Progenitor cell of endocrine pancreas (in vitro differentiated cells): ENCODE measurements at regions not wholly inside any gene's neighbourhood (a gene's known extent, or its start where the extent isn't known, plus 50 kb on each side); places are given as distances from the start of the nearest gene placed in this dataset.
A peak's percentile ranks its signal among the peaks of the same experiment; 100 is the strongest.

Experiments
- DNase-seq: peaks from one replicate; pipeline ENCODE4 v3.0.0; 2021; ENCODE audit warnings: low spot score; ENCODE audit not compliant: unreplicated experiment
- H3K27ac Mint-ChIP-seq: 2 replicates; pipeline ENCODE4 v1.8.0; 2021; ENCODE audit warnings: mild to moderate bottlenecking, moderate library complexity, mixed read lengths
- H3K27me3 Mint-ChIP-seq: 2 replicates; pipeline ENCODE4 v1.8.0; 2021; ENCODE audit warnings: mixed read lengths
- H3K36me3 Mint-ChIP-seq: 2 replicates; pipeline ENCODE4 v1.8.0; 2022; ENCODE audit warnings: mixed read lengths; ENCODE audit not compliant: insufficient read depth
- H3K4me1 Mint-ChIP-seq: 2 replicates; pipeline ENCODE4 v1.8.0; 2021; ENCODE audit warnings: low read depth, mixed read lengths
- H3K4me3 Mint-ChIP-seq: 2 replicates; pipeline ENCODE4 v1.8.0; 2021; ENCODE audit warnings: low read depth, mild to moderate bottlenecking, moderate library complexity, mixed read lengths
- H3K9me3 Mint-ChIP-seq: 2 replicates; pipeline ENCODE4 v1.8.0; 2021; ENCODE audit warnings: low read depth, mixed read lengths
- TF ChIP-seq, protein P1 (sequence below): fragments of 200-600 bp; sonication (generic); IDR thresholded peaks from one replicate; pipeline ENCODE4 v1.5.0; 2021; ENCODE audit warnings: antibody characterized with exemption, mild to moderate bottlenecking; ENCODE audit not compliant: unreplicated experiment

DNA sequence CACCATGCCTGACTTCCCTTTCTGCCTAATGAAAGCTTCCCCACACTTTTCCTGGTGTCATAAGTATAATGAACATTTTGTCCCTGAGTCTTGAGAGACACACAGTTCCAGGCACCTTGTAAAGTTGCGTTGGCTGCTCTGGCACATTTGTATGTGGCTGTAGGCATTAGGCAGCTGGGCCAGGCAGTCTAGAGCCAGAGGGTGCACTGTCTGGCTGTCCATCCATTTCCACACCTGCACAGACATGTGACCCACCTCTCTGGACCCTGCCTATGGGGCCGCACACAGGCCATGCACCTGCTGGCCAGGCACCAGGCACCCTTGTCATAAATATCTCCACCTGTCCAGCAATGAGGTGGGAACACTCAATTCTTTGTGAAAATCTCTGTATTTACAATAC, 54.7 kb upstream of the ANTXRL start:
- no peaks in the 10 kb centered on the region for H3K9me3 Mint-ChIP-seq
- no peak overlapping the region for H3K27ac Mint-ChIP-seq
- TF ChIP-seq, protein P1, sequence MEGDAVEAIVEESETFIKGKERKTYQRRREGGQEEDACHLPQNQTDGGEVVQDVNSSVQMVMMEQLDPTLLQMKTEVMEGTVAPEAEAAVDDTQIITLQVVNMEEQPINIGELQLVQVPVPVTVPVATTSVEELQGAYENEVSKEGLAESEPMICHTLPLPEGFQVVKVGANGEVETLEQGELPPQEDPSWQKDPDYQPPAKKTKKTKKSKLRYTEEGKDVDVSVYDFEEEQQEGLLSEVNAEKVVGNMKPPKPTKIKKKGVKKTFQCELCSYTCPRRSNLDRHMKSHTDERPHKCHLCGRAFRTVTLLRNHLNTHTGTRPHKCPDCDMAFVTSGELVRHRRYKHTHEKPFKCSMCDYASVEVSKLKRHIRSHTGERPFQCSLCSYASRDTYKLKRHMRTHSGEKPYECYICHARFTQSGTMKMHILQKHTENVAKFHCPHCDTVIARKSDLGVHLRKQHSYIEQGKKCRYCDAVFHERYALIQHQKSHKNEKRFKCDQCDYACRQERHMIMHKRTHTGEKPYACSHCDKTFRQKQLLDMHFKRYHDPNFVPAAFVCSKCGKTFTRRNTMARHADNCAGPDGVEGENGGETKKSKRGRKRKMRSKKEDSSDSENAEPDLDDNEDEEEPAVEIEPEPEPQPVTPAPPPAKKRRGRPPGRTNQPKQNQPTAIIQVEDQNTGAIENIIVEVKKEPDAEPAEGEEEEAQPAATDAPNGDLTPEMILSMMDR: no peak
- no peaks in the 10 kb centered on the region for H3K4me1 Mint-ChIP-seq
- peaks cover 15% of the 10 kb centered on the region for H3K27me3 Mint-ChIP-seq
- no peak overlapping the region for H3K4me3 Mint-ChIP-seq
- no peak for DNase-seq
- no peaks in the 10 kb centered on the region for H3K36me3 Mint-ChIP-seq

DNA sequence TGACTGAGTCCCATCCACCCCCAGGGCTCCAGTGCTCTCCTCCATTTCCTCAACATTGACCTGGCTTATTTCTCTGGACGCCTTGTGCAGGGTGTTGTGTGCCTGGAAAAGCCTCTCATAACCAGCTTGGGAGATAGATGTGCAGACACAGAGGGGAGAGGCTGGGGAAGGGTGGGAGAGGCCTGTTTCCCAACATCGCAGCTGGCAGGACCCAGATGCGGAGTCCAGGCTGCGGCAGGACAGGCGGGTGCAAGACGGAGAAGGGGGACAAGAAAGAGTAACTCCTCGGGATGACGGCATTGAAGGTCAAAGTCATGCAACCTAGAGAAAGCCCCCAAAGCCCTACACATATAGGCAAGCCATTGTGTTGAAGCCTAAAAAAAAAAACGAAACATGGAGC, 54.1 kb upstream of the ANTXRL start:
- TF ChIP-seq, protein P1: no peak
- no peak overlapping the region for H3K27ac Mint-ChIP-seq
- no peak for DNase-seq
- no peaks in the 10 kb centered on the region for H3K9me3 Mint-ChIP-seq
- no peaks in the 10 kb centered on the region for H3K36me3 Mint-ChIP-seq
- H3K4me1 Mint-ChIP-seq: no peaks in the 10 kb centered on the region
- H3K4me3 Mint-ChIP-seq: no peak overlapping the region
- H3K27me3 Mint-ChIP-seq: peaks cover 21% of the 10 kb centered on the region

DNA sequence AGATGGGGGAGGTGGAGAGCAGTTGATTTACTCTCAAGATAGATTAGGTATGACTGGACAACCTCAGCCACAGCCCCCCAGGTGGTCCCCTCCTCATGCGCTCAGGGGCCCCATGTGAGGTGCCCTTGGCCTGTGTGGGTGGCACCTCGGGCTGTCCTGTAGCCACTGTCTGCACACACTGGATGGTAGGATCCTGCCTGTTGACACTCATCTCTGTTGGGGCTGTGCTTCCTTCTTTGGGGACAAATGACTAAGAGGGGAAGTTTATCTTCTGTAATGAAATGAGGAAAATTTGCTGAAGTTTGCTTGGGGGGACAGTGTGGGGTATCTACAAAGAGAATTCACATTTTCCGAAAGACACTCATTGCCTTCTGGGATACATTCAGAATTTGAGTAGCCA, 53.6 kb upstream of the ANTXRL start:
- peak; percentile 6 for DNase-seq
- H3K4me3 Mint-ChIP-seq: no peak overlapping the region
- H3K4me1 Mint-ChIP-seq: no peaks in the 10 kb centered on the region
- H3K27me3 Mint-ChIP-seq: peaks cover 21% of the 10 kb centered on the region
- H3K27ac Mint-ChIP-seq: no peak overlapping the region
- no peaks in the 10 kb centered on the region for H3K36me3 Mint-ChIP-seq
- TF ChIP-seq, protein P1: no peak
- H3K9me3 Mint-ChIP-seq: no peaks in the 10 kb centered on the region

DNA sequence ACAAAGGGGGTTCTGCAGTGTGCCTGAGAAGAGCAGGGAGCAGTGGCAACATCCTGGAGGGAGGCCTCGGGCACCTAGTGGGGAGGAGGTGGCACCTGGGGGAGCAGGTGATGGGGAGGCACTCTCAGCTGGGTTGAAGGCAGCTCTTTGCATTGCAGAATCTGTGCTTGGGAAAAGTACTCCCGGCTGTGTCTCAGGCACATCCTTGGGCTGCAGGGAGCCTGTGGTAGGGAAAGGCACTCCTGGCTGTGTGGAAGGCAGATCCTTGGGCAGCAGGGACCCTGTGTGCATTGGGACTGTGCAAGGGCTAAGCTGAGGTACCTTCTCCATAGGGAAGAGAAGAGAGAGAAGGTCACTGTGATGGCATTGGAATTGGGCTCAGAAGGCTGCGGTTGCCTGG, 52.8 kb upstream of the ANTXRL start:
- TF ChIP-seq, protein P1: no peak
- Mint-ChIP-seq H3K36me3 (no peaks in the 10 kb centered on the region), H3K4me3 (no peak overlapping the region), H3K4me1 (no peaks in the 10 kb centered on the region), H3K27me3 (peaks cover 24% of the 10 kb centered on the region), H3K27ac (no peak overlapping the region), H3K9me3 (no peaks in the 10 kb centered on the region)
- DNase-seq: peak; percentile 2

DNA sequence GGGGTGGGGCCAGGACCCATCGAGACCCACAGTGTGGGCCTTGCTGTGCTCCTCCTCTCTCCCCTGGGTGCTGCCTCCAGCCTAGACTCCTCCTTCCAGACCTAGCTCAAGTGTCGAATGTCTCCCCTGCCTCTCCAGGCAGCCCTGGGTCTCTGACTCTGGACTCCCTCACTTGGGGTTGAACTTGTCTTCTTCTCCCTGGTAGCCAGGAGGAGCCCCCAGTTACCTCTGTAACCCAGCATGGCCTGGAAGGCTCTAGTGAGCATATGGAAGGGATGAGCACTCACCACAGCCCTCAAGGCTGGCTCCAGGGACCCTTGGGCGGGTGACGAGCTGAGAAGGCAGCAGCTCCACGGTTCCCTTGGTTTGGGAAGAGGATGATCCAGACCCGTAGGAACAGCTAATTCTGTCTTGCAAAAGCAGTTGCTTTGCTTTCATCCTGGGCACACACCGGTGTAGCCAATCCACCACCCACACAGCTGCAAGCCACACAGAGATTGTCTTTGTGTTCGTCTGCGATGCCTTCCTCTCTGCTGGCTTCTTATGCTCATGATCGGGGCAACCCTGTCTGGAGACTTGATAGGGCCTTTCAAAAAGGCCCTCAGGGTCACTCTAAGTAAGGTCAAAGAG, 52.3 kb upstream of the ANTXRL start:
- Mint-ChIP-seq H3K4me3 (no peak overlapping the region), H3K27me3 (peaks cover 24% of the 10 kb centered on the region), H3K9me3 (no peaks in the 10 kb centered on the region), H3K27ac (no peak overlapping the region), H3K4me1 (no peaks in the 10 kb centered on the region), H3K36me3 (no peaks in the 10 kb centered on the region)
- peak; percentile 4 for DNase-seq
- TF ChIP-seq, protein P1: no peak
